ENCODE measurements at regions not wholly inside any gene's neighbourhood (a gene's known extent, or its start where the extent isn't known, plus 50 kb on each side); places are given as distances from the start of the nearest gene placed in this dataset.
"Not testable (repeated sequence)": the region's sequence is repeated elsewhere in the genome, so short reads cannot be mapped to it uniquely, and the experiment has no call there.

- not testable (repeated sequence) for H3K27me3 ChIP-seq (ENCODE audit: control insufficient read depth, insufficient read depth, low read length); H3K36me3 ChIP-seq (ENCODE audit: control insufficient read depth, insufficient read depth, low read length); H3K9ac ChIP-seq (ENCODE audit: low read depth, low read length); H3K4me3 ChIP-seq (ENCODE audit: low read depth, low read length); H3K4me1 ChIP-seq (ENCODE audit: control insufficient read depth, insufficient read depth, low read length); H3K27ac ChIP-seq (ENCODE audit: low read depth, low read length); H3K9me3 ChIP-seq (ENCODE audit: control insufficient read depth, insufficient read depth, low read length)
Observed at GRCh38 chr2:107747199-107747963, 79.3 kb upstream of the RGPD4 start.

DNA sequence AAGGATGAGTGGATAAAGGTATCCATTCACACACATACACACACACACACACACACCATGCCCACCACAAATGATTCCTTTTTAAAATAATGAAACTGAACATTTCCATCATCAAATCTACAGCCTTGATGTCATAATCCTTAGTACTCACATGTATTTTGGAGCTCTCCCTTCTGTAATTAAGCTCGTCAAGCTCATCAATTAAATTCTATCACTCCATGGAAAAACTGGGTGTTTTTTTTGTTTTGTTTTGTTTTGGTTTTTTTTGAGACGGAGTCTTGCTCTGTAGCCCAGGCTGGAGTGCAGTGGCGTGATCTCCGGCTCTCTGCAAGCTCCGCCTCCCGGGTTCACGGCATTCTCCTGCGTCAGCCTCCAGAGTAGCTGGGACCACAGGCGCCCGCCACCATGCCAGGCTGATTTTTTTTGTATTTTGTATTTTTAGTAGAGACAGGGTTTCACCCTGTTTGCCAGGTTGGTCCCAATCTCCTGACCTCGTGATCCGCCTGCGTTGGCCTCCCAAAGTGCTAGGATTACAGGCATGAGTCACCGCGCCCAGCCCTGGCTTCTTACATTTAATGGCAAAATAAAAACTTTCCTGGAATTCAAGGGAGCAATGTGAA lies 78.6 kb upstream of the RGPD4 start:
- Histone ChIP-seq H3K27me3 (ENCODE audit: control insufficient read depth, insufficient read depth, low read length) (no peaks in the 10 kb centered on the region), H3K4me3 (ENCODE audit: low read depth, low read length) (no peak overlapping the region), H3K9me3 (ENCODE audit: control insufficient read depth, insufficient read depth, low read length) (no peaks in the 10 kb centered on the region), H3K9ac (ENCODE audit: low read depth, low read length) (no peak overlapping the region), H3K36me3 (ENCODE audit: control insufficient read depth, insufficient read depth, low read length) (no peaks in the 10 kb centered on the region), H3K4me1 (ENCODE audit: control insufficient read depth, insufficient read depth, low read length) (peaks cover 5% of the 10 kb centered on the region; the same call in 1 of the 2 replicates), H3K27ac (ENCODE audit: low read depth, low read length) (no peak overlapping the region)

- Histone ChIP-seq H3K36me3 (ENCODE audit: control insufficient read depth, insufficient read depth, low read length) (no peaks in the 10 kb centered on the region), H3K27me3 (ENCODE audit: control insufficient read depth, insufficient read depth, low read length) (no peaks in the 10 kb centered on the region), H3K4me3 (ENCODE audit: low read depth, low read length) (no peak overlapping the region), H3K4me1 (ENCODE audit: control insufficient read depth, insufficient read depth, low read length) (no peaks in the 10 kb centered on the region), H3K9me3 (ENCODE audit: control insufficient read depth, insufficient read depth, low read length) (no peaks in the 10 kb centered on the region), H3K9ac (ENCODE audit: low read depth, low read length) (no peak overlapping the region), H3K27ac (ENCODE audit: low read depth, low read length) (no peak overlapping the region)
Observed at GRCh38 chr2:107751936-107752335, 74.8 kb upstream of the RGPD4 start.

DNA sequence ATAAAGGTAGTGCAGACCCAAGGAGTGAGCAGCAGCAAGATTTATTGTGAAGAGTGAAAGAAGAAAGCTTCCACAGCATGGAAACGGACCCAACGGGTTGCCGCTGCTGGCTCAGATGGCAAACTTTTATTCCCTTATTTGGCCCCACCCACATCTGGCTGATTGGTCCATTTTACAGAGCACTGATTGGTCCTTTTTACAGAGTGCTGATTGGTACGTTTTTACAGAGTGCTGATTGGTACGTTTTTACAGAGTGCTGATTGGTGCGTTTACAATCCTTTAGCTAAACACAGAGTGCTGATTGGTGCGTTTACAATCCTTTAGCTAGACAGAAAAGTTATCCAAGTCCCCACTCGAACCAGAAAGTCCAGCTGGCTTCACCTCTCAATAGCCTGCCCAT lies 72.9 kb upstream of the RGPD4 start:
- H3K27me3 ChIP-seq (ENCODE audit: control insufficient read depth, insufficient read depth, low read length); H3K9me3 ChIP-seq (ENCODE audit: control insufficient read depth, insufficient read depth, low read length); H3K27ac ChIP-seq (ENCODE audit: low read depth, low read length); H3K9ac ChIP-seq (ENCODE audit: low read depth, low read length); H3K4me1 ChIP-seq (ENCODE audit: control insufficient read depth, insufficient read depth, low read length); H3K4me3 ChIP-seq (ENCODE audit: low read depth, low read length); H3K36me3 ChIP-seq (ENCODE audit: control insufficient read depth, insufficient read depth, low read length): not testable (repeated sequence)

- Histone ChIP-seq H3K4me3 (ENCODE audit: low read depth, low read length) (no peak overlapping the region), H3K36me3 (ENCODE audit: control insufficient read depth, insufficient read depth, low read length) (no peaks in the 10 kb centered on the region), H3K27ac (ENCODE audit: low read depth, low read length) (no peak overlapping the region), H3K4me1 (ENCODE audit: control insufficient read depth, insufficient read depth, low read length) (no peaks in the 10 kb centered on the region), H3K9me3 (ENCODE audit: control insufficient read depth, insufficient read depth, low read length) (no peaks in the 10 kb centered on the region), H3K27me3 (ENCODE audit: control insufficient read depth, insufficient read depth, low read length) (no peaks in the 10 kb centered on the region), H3K9ac (ENCODE audit: low read depth, low read length) (no peak overlapping the region)
Observed at GRCh38 chr2:107757223-107757622, 69.5 kb upstream of the RGPD4 start.

DNA sequence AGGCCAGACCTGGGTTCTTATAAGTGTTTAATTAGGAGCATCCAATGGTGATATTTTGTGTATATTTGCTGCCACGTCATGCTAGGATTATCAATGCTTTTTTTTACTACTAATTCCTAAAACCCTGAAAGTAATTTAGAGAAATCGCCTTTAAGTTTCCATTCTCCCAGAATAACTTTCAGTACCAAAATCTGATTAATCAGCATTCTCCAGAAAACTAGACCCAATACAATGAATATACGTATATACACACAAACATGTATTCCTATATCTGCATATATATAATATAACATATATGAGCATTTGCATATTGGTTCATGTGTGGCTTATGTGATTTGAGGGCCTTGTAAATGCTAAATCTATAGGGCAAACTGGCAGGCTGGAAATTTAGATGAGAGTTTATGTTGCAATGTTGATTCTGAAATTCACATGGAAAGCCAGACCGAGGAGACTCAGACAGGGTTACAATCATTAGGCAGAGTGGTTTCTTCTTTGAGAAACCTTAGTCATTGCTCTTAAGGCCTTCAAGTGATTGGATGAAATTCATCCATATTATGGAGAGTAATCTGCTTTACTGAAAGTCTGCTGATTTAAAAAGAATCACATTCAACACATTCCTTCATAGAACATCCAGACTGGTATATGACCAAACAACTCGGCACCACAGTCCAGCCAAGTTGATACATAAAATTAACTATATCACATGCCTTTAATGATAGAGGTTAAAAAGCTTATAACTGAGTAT lies 65.9 kb upstream of the RGPD4 start:
- no peak overlapping the region for H3K27ac ChIP-seq (ENCODE audit: low read depth, low read length)
- H3K9me3 ChIP-seq (ENCODE audit: control insufficient read depth, insufficient read depth, low read length), result no peaks in the 10 kb centered on the region
- no peaks in the 10 kb centered on the region for H3K4me1 ChIP-seq (ENCODE audit: control insufficient read depth, insufficient read depth, low read length)
- no peak overlapping the region for H3K9ac ChIP-seq (ENCODE audit: low read depth, low read length)
- no peak overlapping the region for H3K4me3 ChIP-seq (ENCODE audit: low read depth, low read length)
- H3K27me3 ChIP-seq (ENCODE audit: control insufficient read depth, insufficient read depth, low read length), result no peaks in the 10 kb centered on the region
- H3K36me3 ChIP-seq (ENCODE audit: control insufficient read depth, insufficient read depth, low read length), result no peaks in the 10 kb centered on the region

DNA sequence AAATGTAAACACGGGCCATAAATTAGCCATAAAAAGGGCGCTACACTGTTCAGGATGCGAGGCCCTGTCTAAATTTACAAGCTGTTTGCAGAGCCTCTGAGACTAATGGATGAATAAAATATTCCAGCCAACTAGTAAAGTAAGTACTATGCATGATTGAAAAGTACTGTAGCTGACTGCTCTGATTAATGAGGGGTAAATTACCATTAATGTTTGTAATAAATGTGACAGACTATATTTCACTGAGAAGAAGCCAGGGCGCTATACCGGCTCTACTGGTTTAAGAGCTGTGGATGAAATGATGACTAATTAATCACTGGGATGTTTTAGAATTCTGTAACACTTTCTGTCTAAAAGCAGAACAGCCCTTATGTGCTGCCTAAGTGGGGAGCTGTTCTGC lies 54.3 kb upstream of the RGPD4 start:
- no peak overlapping the region for H3K4me3 ChIP-seq (ENCODE audit: low read depth, low read length)
- H3K4me1 ChIP-seq (ENCODE audit: control insufficient read depth, insufficient read depth, low read length), result no peaks in the 10 kb centered on the region
- no peak overlapping the region for H3K27ac ChIP-seq (ENCODE audit: low read depth, low read length)
- no peaks in the 10 kb centered on the region for H3K36me3 ChIP-seq (ENCODE audit: control insufficient read depth, insufficient read depth, low read length)
- H3K27me3 ChIP-seq (ENCODE audit: control insufficient read depth, insufficient read depth, low read length), result no peaks in the 10 kb centered on the region
- H3K9ac ChIP-seq (ENCODE audit: low read depth, low read length), result no peak overlapping the region
- H3K9me3 ChIP-seq (ENCODE audit: control insufficient read depth, insufficient read depth, low read length), result no peaks in the 10 kb centered on the region

DNA sequence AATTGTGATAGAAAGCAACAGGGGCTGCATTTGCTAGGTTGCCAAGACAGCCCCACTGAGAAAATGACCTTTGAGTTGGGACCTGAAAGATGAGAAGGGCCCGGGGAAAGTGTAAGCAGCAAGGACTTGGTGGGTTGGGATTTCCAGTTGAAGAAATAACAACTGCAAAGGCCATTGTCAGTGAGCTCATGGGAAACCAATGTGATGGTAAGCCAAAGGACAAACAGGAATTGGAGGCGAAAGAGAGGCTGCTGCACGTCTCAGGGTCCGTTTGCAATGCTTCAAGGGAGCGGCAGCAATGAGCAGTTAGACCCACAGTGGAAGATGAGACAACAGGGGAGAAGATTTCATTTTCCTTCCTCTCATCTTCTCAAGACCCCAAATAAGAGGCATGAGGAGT lies 51.5 kb upstream of the RGPD4 start:
- Histone ChIP-seq H3K27me3 (ENCODE audit: control insufficient read depth, insufficient read depth, low read length) (no peaks in the 10 kb centered on the region), H3K27ac (ENCODE audit: low read depth, low read length) (no peak overlapping the region)

GRCh38 chr2:107775791-107776190 lies 50.9 kb upstream of the RGPD4 start:
- Histone ChIP-seq H3K9ac (ENCODE audit: low read depth, low read length) (no peak overlapping the region), H3K4me1 (ENCODE audit: control insufficient read depth, insufficient read depth, low read length) (no peaks in the 10 kb centered on the region), H3K9me3 (ENCODE audit: control insufficient read depth, insufficient read depth, low read length) (no peaks in the 10 kb centered on the region), H3K27ac (ENCODE audit: low read depth, low read length) (no peak overlapping the region), H3K36me3 (ENCODE audit: control insufficient read depth, insufficient read depth, low read length) (no peaks in the 10 kb centered on the region), H3K4me3 (ENCODE audit: low read depth, low read length) (no peak overlapping the region), H3K27me3 (ENCODE audit: control insufficient read depth, insufficient read depth, low read length) (no peaks in the 10 kb centered on the region)

More for the DNA sequence above, 51.5 kb upstream of the RGPD4 start:
- Histone ChIP-seq H3K36me3 (ENCODE audit: control insufficient read depth, insufficient read depth, low read length) (no peaks in the 10 kb centered on the region), H3K9ac (ENCODE audit: low read depth, low read length) (no peak overlapping the region), H3K9me3 (ENCODE audit: control insufficient read depth, insufficient read depth, low read length) (no peaks in the 10 kb centered on the region), H3K4me1 (ENCODE audit: control insufficient read depth, insufficient read depth, low read length) (no peaks in the 10 kb centered on the region), H3K4me3 (ENCODE audit: low read depth, low read length) (no peak overlapping the region)

DNA sequence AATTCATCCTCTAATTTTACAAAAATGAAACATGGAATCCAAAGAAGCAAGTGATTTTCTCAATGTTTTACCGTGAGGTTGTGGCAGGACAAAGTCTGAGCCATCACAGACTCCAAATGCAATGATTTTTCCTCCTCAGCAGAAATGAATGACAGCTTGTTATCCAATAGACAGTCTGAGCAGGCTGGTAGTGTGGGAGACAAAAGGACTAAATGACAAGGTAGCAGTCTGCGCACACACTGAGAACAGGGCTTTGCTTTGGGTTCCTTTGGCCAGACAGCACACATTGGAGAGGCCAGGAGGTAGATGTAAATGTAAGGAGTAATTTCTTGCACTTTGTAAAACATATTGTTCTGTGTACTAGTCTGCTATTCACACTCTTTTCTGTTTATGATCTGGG lies 50.3 kb upstream of the RGPD4 start:
- Histone ChIP-seq H3K27me3 (ENCODE audit: control insufficient read depth, insufficient read depth, low read length) (no peaks in the 10 kb centered on the region), H3K4me3 (ENCODE audit: low read depth, low read length) (no peak overlapping the region), H3K9ac (ENCODE audit: low read depth, low read length) (no peak overlapping the region), H3K4me1 (ENCODE audit: control insufficient read depth, insufficient read depth, low read length) (no peaks in the 10 kb centered on the region), H3K9me3 (ENCODE audit: control insufficient read depth, insufficient read depth, low read length) (no peaks in the 10 kb centered on the region), H3K36me3 (ENCODE audit: control insufficient read depth, insufficient read depth, low read length) (no peaks in the 10 kb centered on the region), H3K27ac (ENCODE audit: low read depth, low read length) (no peak overlapping the region)

Measured in HUES48 (cell line).